K562 (cell line): ENCODE measurements at regions not wholly inside any gene's neighbourhood (a gene's known extent, or its start where the extent isn't known, plus 50 kb on each side); places are given as distances from the start of the nearest gene placed in this dataset.

Experiments
- ATF1 ChIP-seq, 2 experiments: fragments of 450-650 bp in 1 of 2; IDR thresholded peaks; 2 replicates each; pipeline ENCODE4 v1.6.1; 2016; ENCODE audit warnings: missing compliant biosample characterization in 1 of 2, missing genetic modification characterization in 1 of 2
- BRF1 ChIP-seq: IDR thresholded peaks from 3 replicates; pipeline ENCODE4 v1.6.1; 2011; ENCODE audit warnings: borderline replicate concordance, mild to moderate bottlenecking; ENCODE audit not compliant: insufficient read length; ENCODE audit errors: extremely low read depth
- FOXM1 ChIP-seq, 2 experiments: fragments of 450-650 bp in 1 of 2; sonication (generic) in 1 of 2; formaldehyde crosslinking in 1 of 2; IDR thresholded peaks; 2 replicates each; pipeline versions ENCODE4 v1.6.1 to v1.9.0; 2017 to 2022; ENCODE audit warnings: low read depth in 2 of 2, mild to moderate bottlenecking in 2 of 2, missing genetic modification reagents in 1 of 2, moderate library complexity in 1 of 2
- HDGF ChIP-seq: fragments of 450-650 bp; IDR thresholded peaks from 2 replicates; pipeline ENCODE4 v1.6.1; 2016
- MIER1 ChIP-seq: fragments of 450-650 bp; IDR thresholded peaks from 2 replicates; pipeline ENCODE4 v1.6.1; 2016; ENCODE audit warnings: antibody characterized with exemption, mild to moderate bottlenecking, low read depth
- RNF2 ChIP-seq: sonication (generic); IDR thresholded peaks from 2 replicates; pipeline ENCODE4 v1.6.1; 2016
- SP1 ChIP-seq: sonication (generic); formaldehyde crosslinking; IDR thresholded peaks from 2 replicates; pipeline ENCODE4 v1.8.1; 2022; ENCODE audit warnings: mild to moderate bottlenecking, missing genetic modification reagents
- ZBTB11 ChIP-seq, 3 experiments: fragments of 200-800 bp in 1 of 3; fragments of 250-450 bp in 1 of 3; fragments of 450-650 bp in 1 of 3; sonication (Bioruptor Pico) in 1 of 3; sonication (Bioruptor generic) in 1 of 3; formaldehyde crosslinking in 1 of 3; IDR thresholded peaks; 2 replicates each; pipeline versions ENCODE4 v1.6.1 to v1.8.0; 2016 to 2022; ENCODE audit warnings: mild to moderate bottlenecking in 2 of 3, missing genetic modification characterization in 2 of 3, missing compliant biosample characterization in 1 of 3, moderate library complexity in 1 of 3
- ZNF75A ChIP-seq: fragments of 450-650 bp; formaldehyde crosslinking; IDR thresholded peaks from 2 replicates; pipeline ENCODE4 v1.4.0; 2020; ENCODE audit warnings: mild to moderate bottlenecking
- TF ChIP-seq, protein P1 (sequence below): fragments of 250-450 bp; sonication (Bioruptor Pico); IDR thresholded peaks from 2 replicates; pipeline ENCODE4 v1.9.0; 2021; ENCODE audit warnings: mild to moderate bottlenecking, inconsistent platforms

DNA sequence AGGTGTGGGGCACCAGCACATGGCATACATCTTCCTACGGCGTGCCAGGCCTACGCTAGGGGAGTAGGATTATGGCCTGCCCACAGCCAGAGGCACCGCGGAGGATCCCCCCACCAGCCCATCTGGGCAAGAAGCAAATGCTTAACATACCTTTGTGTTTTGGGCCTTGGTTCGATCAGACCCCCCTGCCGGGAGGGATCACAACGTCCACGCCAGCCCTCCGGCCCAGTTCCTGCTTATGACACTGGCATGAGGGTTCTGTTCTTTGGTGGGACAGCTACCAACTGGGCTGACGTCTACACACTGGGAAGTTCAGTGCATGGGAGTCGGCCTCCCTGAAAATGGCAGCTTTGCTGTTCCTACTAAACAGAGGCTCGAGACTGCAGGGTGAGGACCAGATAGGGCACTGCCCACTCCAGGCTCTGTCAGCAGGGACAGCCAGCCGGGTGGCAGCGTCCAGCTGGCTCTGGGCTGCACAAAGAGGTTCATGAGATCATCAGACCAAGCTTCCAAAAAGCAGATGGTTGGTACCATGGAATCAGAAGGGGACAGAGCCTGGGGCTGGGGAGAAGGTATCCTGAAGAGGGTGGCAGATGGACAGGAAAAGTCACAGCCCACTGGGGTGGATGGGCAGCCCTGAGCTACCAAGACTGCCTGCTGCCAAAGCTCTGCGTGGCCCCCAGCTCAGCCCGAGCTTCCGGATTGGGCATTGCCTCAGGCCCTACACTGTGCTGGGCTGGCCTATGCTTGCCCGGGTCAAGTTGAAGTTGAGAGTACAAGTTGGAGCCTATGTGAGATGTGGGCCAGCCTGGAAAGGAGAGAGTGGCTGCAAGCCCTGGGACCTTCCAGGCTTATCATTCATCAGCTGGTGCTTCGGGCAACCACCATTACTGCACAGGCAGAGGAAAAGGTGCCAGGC lies 61.7 kb upstream of the TEX51 start (continued):
- TF ChIP-seq, protein P1, sequence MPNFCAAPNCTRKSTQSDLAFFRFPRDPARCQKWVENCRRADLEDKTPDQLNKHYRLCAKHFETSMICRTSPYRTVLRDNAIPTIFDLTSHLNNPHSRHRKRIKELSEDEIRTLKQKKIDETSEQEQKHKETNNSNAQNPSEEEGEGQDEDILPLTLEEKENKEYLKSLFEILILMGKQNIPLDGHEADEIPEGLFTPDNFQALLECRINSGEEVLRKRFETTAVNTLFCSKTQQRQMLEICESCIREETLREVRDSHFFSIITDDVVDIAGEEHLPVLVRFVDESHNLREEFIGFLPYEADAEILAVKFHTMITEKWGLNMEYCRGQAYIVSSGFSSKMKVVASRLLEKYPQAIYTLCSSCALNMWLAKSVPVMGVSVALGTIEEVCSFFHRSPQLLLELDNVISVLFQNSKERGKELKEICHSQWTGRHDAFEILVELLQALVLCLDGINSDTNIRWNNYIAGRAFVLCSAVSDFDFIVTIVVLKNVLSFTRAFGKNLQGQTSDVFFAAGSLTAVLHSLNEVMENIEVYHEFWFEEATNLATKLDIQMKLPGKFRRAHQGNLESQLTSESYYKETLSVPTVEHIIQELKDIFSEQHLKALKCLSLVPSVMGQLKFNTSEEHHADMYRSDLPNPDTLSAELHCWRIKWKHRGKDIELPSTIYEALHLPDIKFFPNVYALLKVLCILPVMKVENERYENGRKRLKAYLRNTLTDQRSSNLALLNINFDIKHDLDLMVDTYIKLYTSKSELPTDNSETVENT (CRISPR knock-in tag) = no peak
- TF ChIP-seq ZNF75A (CRISPR knock-in tag) = no peak
- TF ChIP-seq SP1 = no peak
- TF ChIP-seq ZBTB11 (CRISPR knock-in tag; IDR thresholded peaks at IDR 0.05) = no peak
- no peak for TF ChIP-seq BRF1
- TF ChIP-seq RNF2 = no peak
- no peak for TF ChIP-seq MIER1
- TF ChIP-seq HDGF = no peak
- no peak for TF ChIP-seq ATF1 (CRISPR knock-in tag; IDR thresholded peaks at IDR 0.05)
- no peak for TF ChIP-seq ATF1 (tag; IDR thresholded peaks at IDR 0.05)
- TF ChIP-seq FOXM1 (IDR thresholded peaks at IDR 0.05; ENCODE audit: low read depth) = no peak
- TF ChIP-seq FOXM1 (CRISPR knock-in tag; IDR thresholded peaks at IDR 0.05; ENCODE audit: low read depth) = no peak
- TF ChIP-seq, all 486 proteins: peak for 0
